HG03175 (cell line): ENCODE measurements at regions not wholly inside any gene's neighbourhood (a gene's known extent, or its start where the extent isn't known, plus 50 kb on each side); places are given as distances from the start of the nearest gene placed in this dataset.

Experiments
- ATAC-seq: cut with Tn5 transposase; IDR thresholded peaks from one replicate; pipeline ENCODE4 v1.9.1; 2021; ENCODE audit warnings: mild to moderate bottlenecking, moderate library complexity; ENCODE audit not compliant: unreplicated experiment

- ATAC-seq: no peak
These were observed 141.2 kb downstream of the MN1 start for GRCh38 chr22:27660306-27660705.

- ATAC-seq: no peak
These were observed 138.9 kb downstream of the MN1 start for GRCh38 chr22:27662359-27663301.

- ATAC-seq: no peak
These were observed 137.7 kb downstream of the MN1 start for GRCh38 chr22:27663812-27664211.

- no peak for ATAC-seq
These were observed 135.1 kb downstream of the MN1 start for GRCh38 chr22:27666272-27666997.

GRCh38 chr22:27667121-27667843 is 134.3 kb downstream of the MN1 start:
- ATAC-seq: no peak

GRCh38 chr22:27668828-27669797 is 132.4 kb downstream of the MN1 start:
- ATAC-seq: no peak

- ATAC-seq: no peak
These were observed 131.6 kb downstream of the MN1 start for GRCh38 chr22:27669798-27670599.

- ATAC-seq: no peak
These were observed 130.7 kb downstream of the MN1 start for GRCh38 chr22:27670701-27671412.

- no peak for ATAC-seq
These were observed 130.1 kb downstream of the MN1 start for GRCh38 chr22:27671413-27671935.

- ATAC-seq: no peak
These were observed 128.7 kb downstream of the MN1 start for GRCh38 chr22:27672721-27673418.

GRCh38 chr22:27673839-27674238 is 127.7 kb downstream of the MN1 start:
- ATAC-seq: no peak

- ATAC-seq: no peak
These were observed 127.2 kb downstream of the MN1 start for GRCh38 chr22:27674261-27674923.

GRCh38 chr22:27676545-27677213 is 124.9 kb downstream of the MN1 start:
- no peak for ATAC-seq

GRCh38 chr22:27677905-27678458 is 123.6 kb downstream of the MN1 start:
- ATAC-seq: no peak

GRCh38 chr22:27679176-27679575 is 122.4 kb downstream of the MN1 start:
- no peak for ATAC-seq

- ATAC-seq: no peak
These were observed 121.7 kb downstream of the MN1 start for GRCh38 chr22:27679693-27680488.
